H1 (cell line): ENCODE measurements at regions not wholly inside any gene's neighbourhood (a gene's known extent, or its start where the extent isn't known, plus 50 kb on each side); places are given as distances from the start of the nearest gene placed in this dataset.

ENCODE experiments used
- CTCF ChIA-PET: fragments of 300-600 bp; sonication (Branson Sonifier 250); formaldehyde crosslinking; loops from one replicate; lab custom pipeline; 2021; ENCODE audit not compliant: partially characterized antibody; lab: Charles Lee
- POLR2A ChIA-PET: fragments of 300-600 bp; sonication (Branson Sonifier 250); formaldehyde crosslinking; loops from one replicate; lab custom pipeline; 2021; ENCODE audit warnings: inconsistent platforms; ENCODE audit not compliant: partially characterized antibody; lab: Charles Lee
- DNase-seq, 2 experiments: peaks; one replicate each; pipeline versions ENCODE4 v3.0.0 to v3.0.0-alpha.2; 2010 to 2022; ENCODE audit warnings: low spot score in 2 of 2, low read depth in 1 of 2, mixed read lengths in 1 of 2
- FAIRE-seq: peaks from 2 replicates; lab custom pipeline; 2011; peaks lifted over from hg19 to GRCh38; lab: Jason Lieb, UNC
- H2AFZ ChIP-seq: 2 replicates; pipeline ENCODE4 v1.8.1; 2012; ENCODE audit warnings: low read length, inconsistent platforms
- H2AK5ac ChIP-seq: 2 replicates; pipeline ENCODE4 v1.6.1; 2013; ENCODE audit warnings: low read depth, low read length
- H2BK120ac ChIP-seq: replicated peaks from 2 replicates; pipeline ENCODE3; 2013; ENCODE audit warnings: low read depth, low read length, inconsistent platforms
- H2BK12ac ChIP-seq: 2 replicates; pipeline ENCODE4 v1.6.1; 2013; ENCODE audit warnings: low read depth, low read length
- H2BK15ac ChIP-seq: 2 replicates; pipeline ENCODE4 v1.6.1; 2013; ENCODE audit warnings: low read length
- H2BK20ac ChIP-seq: 2 replicates; pipeline ENCODE4 v1.6.1; 2013; ENCODE audit warnings: low read length
- H2BK5ac ChIP-seq: 2 replicates; pipeline ENCODE4 v1.6.1; 2013; ENCODE audit warnings: low read depth, low read length
- H3K14ac ChIP-seq: 2 replicates; pipeline ENCODE4 v1.6.1; 2013; ENCODE audit warnings: inconsistent platforms; ENCODE audit not compliant: insufficient read length
- H3K18ac ChIP-seq: 2 replicates; pipeline ENCODE4 v1.6.1; 2013; ENCODE audit warnings: low read length; ENCODE audit errors: extremely low read depth
- H3K23ac ChIP-seq: 2 replicates; pipeline ENCODE4 v1.6.1; 2013; ENCODE audit warnings: inconsistent platforms; ENCODE audit not compliant: insufficient read length
- H3K23me2 ChIP-seq: 2 replicates; pipeline ENCODE4 v1.6.1; 2013; ENCODE audit warnings: low read depth, low read length
- H3K27ac ChIP-seq: 2 replicates; pipeline ENCODE4 v1.6.1; 2011; ENCODE audit warnings: low read depth, low read length, inconsistent platforms
- H3K27me3 ChIP-seq, 4 experiments: replicated peaks in 1 of 4; 1 replicate in 1 of 4; 2 replicates in 3 of 4; pipeline versions ENCODE4 v1.6.1 to v1.8.1; 2011 to 2013; ENCODE audit warnings: low read length in 3 of 4, mild to moderate bottlenecking in 3 of 4, inconsistent platforms in 2 of 4, mixed read lengths in 2 of 4, moderate library complexity in 1 of 4; ENCODE audit not compliant: control insufficient read depth in 3 of 4, insufficient read depth in 3 of 4; ENCODE audit errors: extremely low read depth in 1 of 4
- H3K36me3 ChIP-seq, 4 experiments: 2 replicates each; pipeline versions ENCODE4 v1.6.1 to v1.8.1; 2011 to 2013; ENCODE audit warnings: mild to moderate bottlenecking in 4 of 4, low read length in 3 of 4, moderate library complexity in 2 of 4, control low read depth in 1 of 4, inconsistent platforms in 1 of 4; ENCODE audit not compliant: insufficient read depth in 4 of 4, control insufficient read depth in 2 of 4
- H3K4ac ChIP-seq: replicated peaks from 2 replicates; pipeline ENCODE3; 2013; ENCODE audit warnings: low read length, low read depth, mixed read lengths, inconsistent platforms; ENCODE audit not compliant: insufficient read length
- H3K4me1 ChIP-seq, 4 experiments: replicated peaks in 1 of 4; 1 replicate in 1 of 4; 2 replicates in 3 of 4; pipeline versions ENCODE4 v1.6.1 to v1.8.1; 2011 to 2013; ENCODE audit warnings: low read length in 3 of 4, inconsistent platforms in 2 of 4, mixed read lengths in 1 of 4; ENCODE audit not compliant: insufficient read depth in 4 of 4, control insufficient read depth in 3 of 4
- H3K4me2 ChIP-seq, 2 experiments: 2 replicates each; pipeline versions ENCODE4 v1.6.1 to v1.8.1; 2011 to 2013; ENCODE audit warnings: low read depth in 2 of 2, low read length in 2 of 2, control low read depth in 1 of 2, inconsistent platforms in 1 of 2, mild to moderate bottlenecking in 1 of 2; ENCODE audit not compliant: insufficient read depth in 1 of 2
- H3K4me3 ChIP-seq, 4 experiments: fragments of 200-600, 300-600 bp in 1 of 4; sonication (generic), shearing (Covaris generic), sonication (Bioruptor Twin) in 1 of 4; 2 replicates each; pipeline versions ENCODE4 v1.5.1 to v1.8.1; 2011 to 2016; ENCODE audit warnings: low read length in 4 of 4, low read depth in 3 of 4, control low read depth in 2 of 4, inconsistent platforms in 2 of 4, mild to moderate bottlenecking in 2 of 4, mixed read lengths in 1 of 4, moderate library complexity in 1 of 4; ENCODE audit not compliant: insufficient read depth in 2 of 4; ENCODE audit errors: extremely low read depth in 1 of 4
- H3K56ac ChIP-seq: replicated peaks from 2 replicates; pipeline ENCODE3; 2013; ENCODE audit warnings: low read depth, mild to moderate bottlenecking, mixed read lengths, low read length, inconsistent platforms; ENCODE audit not compliant: insufficient read length
- H3K79me1 ChIP-seq: 2 replicates; pipeline ENCODE4 v1.6.1; 2013; ENCODE audit warnings: low read depth, low read length, control low read depth
- H3K79me2 ChIP-seq, 2 experiments: 2 replicates each; pipeline versions ENCODE4 v1.6.1 to v1.8.1; 2012 to 2013; ENCODE audit warnings: low read length in 2 of 2, mild to moderate bottlenecking in 2 of 2, inconsistent platforms in 1 of 2; ENCODE audit not compliant: insufficient read depth in 2 of 2, control insufficient read depth in 1 of 2
- H3K9ac ChIP-seq, 4 experiments: replicated peaks in 1 of 4; 1 replicate in 1 of 4; 2 replicates in 3 of 4; pipeline versions ENCODE4 v1.6.1 to v1.8.1; 2011 to 2013; ENCODE audit warnings: low read depth in 3 of 4, low read length in 3 of 4, control low read depth in 2 of 4, mild to moderate bottlenecking in 2 of 4, moderate library complexity in 2 of 4, inconsistent platforms in 1 of 4; ENCODE audit errors: extremely low read depth in 1 of 4
- H3K9me3 ChIP-seq, 2 experiments: 2 replicates each; pipeline versions ENCODE4 v1.6.1 to v1.8.1; 2012 to 2013; ENCODE audit warnings: mild to moderate bottlenecking in 2 of 2, moderate library complexity in 2 of 2, control low read depth in 1 of 2, inconsistent platforms in 1 of 2, low read depth in 1 of 2, low read length in 1 of 2, mixed read lengths in 1 of 2; ENCODE audit not compliant: insufficient read depth in 2 of 2
- H4K20me1 ChIP-seq, 2 experiments: replicated peaks in 1 of 2; 2 replicates each; pipeline versions ENCODE3 to v1.8.1; 2011 to 2013; ENCODE audit warnings: inconsistent platforms in 2 of 2, low read length in 2 of 2, mild to moderate bottlenecking in 1 of 2; ENCODE audit not compliant: insufficient read depth in 2 of 2, control insufficient read depth in 1 of 2
- H4K5ac ChIP-seq: 2 replicates; pipeline ENCODE4 v1.6.1; 2013; ENCODE audit warnings: low read length, low read depth, mixed read lengths, inconsistent platforms; ENCODE audit not compliant: insufficient read length
- H4K8ac ChIP-seq: 2 replicates; pipeline ENCODE4 v1.8.0; 2013; ENCODE audit warnings: mild to moderate bottlenecking, moderate library complexity, low read length, inconsistent platforms; ENCODE audit not compliant: insufficient read depth; ENCODE audit errors: extremely low read depth
- H4K91ac ChIP-seq: replicated peaks from 2 replicates; pipeline ENCODE3; 2013; ENCODE audit warnings: low read length, mixed read lengths, inconsistent platforms; ENCODE audit not compliant: insufficient read length
- POLR2A ChIP-seq, 2 experiments: IDR thresholded peaks; 1 replicate in 1 of 2; 2 replicates in 1 of 2; pipeline ENCODE4 v1.6.1; 2011; ENCODE audit warnings: low read depth in 2 of 2, low read length in 2 of 2, mild to moderate bottlenecking in 2 of 2; ENCODE audit errors: control extremely low read depth in 1 of 2
- WGBS, 2 experiments: shearing (Covaris generic) in 1 of 2; methylation state at CpG; one replicate each; pipeline versions ENCODE4 v1.1.6 to v1.1.7; 2013 to 2015; ENCODE audit warnings: low lambda C conversion rate in 2 of 2, mixed read lengths in 2 of 2, inconsistent platforms in 1 of 2, low coverage in 1 of 2, missing lambda C conversion rate in 1 of 2; ENCODE audit not compliant: insufficient replicate concordance in 2 of 2, insufficient coverage in 1 of 2, insufficient read length in 1 of 2; ENCODE audit errors: extremely low coverage in 1 of 2, missing lambda C conversion rate in 1 of 2; 5-methylcytosine and 5-hydroxymethylcytosine counted together

GRCh38 chr10:70942125-70942524 lies 53.8 kb upstream of the PCBD1 start:
- no peaks in the 10 kb centered on the region for H3K36me3 ChIP-seq
- H3K9ac ChIP-seq = no peak overlapping the region
- H3K79me1 ChIP-seq = no peaks in the 10 kb centered on the region
- no peaks in the 10 kb centered on the region for H3K79me2 ChIP-seq
- no peak overlapping the region for H2AK5ac ChIP-seq
- no peaks in the 10 kb centered on the region for H3K23me2 ChIP-seq
- no peaks in the 10 kb centered on the region for H3K4me1 ChIP-seq
- 99% methylated on average over 6 of the region's 6 CpGs; no CpG with 5 or more reads in 1 of the 2 experiments for WGBS, 2 experiments
- H3K4me2 ChIP-seq = no peak overlapping the region
- H2AFZ ChIP-seq = no peak overlapping the region
- no peak overlapping the region for H4K91ac ChIP-seq
- no peak overlapping the region for H4K8ac ChIP-seq
- H2BK20ac ChIP-seq = no peak overlapping the region
- no peaks in the 10 kb centered on the region for H3K9me3 ChIP-seq
- DNase-seq (no peak), FAIRE-seq (no peak)
- H3K56ac ChIP-seq = no peak overlapping the region
- no peak overlapping the region for H3K4ac ChIP-seq
- no peak overlapping the region for H2BK5ac ChIP-seq
- H2BK12ac ChIP-seq = no peak overlapping the region
- no peak overlapping the region for H3K4me3 ChIP-seq
- H2BK120ac ChIP-seq = no peak overlapping the region
- H2BK15ac ChIP-seq = no peak overlapping the region
- H3K18ac ChIP-seq = no peak overlapping the region
- H4K5ac ChIP-seq = no peak overlapping the region
- H3K27ac ChIP-seq = no peak overlapping the region
- ChIA-PET POLR2A (no interaction called here), CTCF (interaction anchor here (1.1 to 4.2 kb wide), 4 partner anchors 17 to 267 kb away, joined by 3 to 22 read pairs (median 4); no protein-coding TSS in a partner anchor)
- H3K14ac ChIP-seq = no peak overlapping the region
- H3K27me3 ChIP-seq = no peaks in the 10 kb centered on the region; a peak in 1 of 7 replicates
- no peaks in the 10 kb centered on the region for H4K20me1 ChIP-seq
- H3K23ac ChIP-seq = no peak overlapping the region
- no peak for TF ChIP-seq POLR2A (IDR thresholded peaks at IDR 0.05; ENCODE audit: control extremely low read depth in 1 of 2, low read depth in 2 of 2, low read length in 2 of 2)
